ENCODE measurements at regions not wholly inside any gene's neighbourhood (a gene's known extent, or its start where the extent isn't known, plus 50 kb on each side); places are given as distances from the start of the nearest gene placed in this dataset.

DNA sequence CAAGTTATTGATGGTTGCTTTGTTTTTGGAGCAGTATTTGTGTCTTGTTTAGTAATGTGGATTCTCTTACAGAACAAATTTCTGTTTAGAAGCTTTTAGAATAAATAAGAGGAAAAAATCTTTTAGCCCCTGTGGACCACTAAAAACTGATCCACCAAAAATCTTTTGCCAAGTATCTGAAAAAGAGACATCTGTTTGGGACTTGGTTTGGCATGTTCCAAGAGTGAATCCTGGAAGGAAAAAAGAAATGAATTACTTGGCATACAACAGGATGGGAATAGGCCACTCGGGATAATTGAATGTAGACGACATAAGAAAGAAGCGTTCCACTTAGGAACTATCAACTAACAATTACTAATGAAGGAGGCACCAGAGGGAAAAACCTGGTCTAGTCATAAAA, 1350.1 kb upstream of the C9orf72 start:
- Histone ChIP-seq H3K36me3 (no peaks in the 10 kb centered on the region), H3K4me1 (peaks cover 4% of the 10 kb centered on the region; the same call in 1 of the 2 replicates), H3K27me3 (no peaks in the 10 kb centered on the region), H3K4me3 (ENCODE audit: low read depth, low read length) (no peak overlapping the region), H3K9me3 (no peaks in the 10 kb centered on the region)
- no peak for DNase-seq
- no peak for TF ChIP-seq CTCF (IDR thresholded peaks at IDR 0.05; ENCODE audit: low read depth, low read length)

DNA sequence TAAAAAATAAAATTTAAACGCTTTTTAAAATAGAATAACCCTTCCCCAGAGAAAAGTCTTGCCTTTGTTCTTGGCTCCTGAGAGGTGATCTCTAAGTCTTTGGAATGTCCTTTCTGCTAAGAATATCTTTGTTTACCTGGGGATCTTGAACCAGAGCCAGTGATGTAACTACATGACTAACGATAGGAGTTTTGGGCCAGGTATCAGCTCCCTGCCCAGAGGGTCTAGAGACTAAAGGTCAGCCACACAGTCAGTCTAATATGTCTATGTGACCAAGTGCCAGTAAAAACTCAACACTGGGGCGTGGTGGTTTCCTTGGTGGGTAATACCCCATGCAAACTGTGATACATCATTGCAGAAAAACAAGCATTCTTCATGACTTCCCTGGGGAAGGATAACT, 1351.9 kb upstream of the C9orf72 start:
- Histone ChIP-seq H3K4me3 (ENCODE audit: low read depth, low read length) (no peak overlapping the region), H3K9me3 (no peaks in the 10 kb centered on the region), H3K36me3 (no peaks in the 10 kb centered on the region), H3K27me3 (no peaks in the 10 kb centered on the region), H3K4me1 (peaks cover 4% of the 10 kb centered on the region; the same call in 1 of the 2 replicates)
- TF ChIP-seq CTCF (IDR thresholded peaks at IDR 0.05; ENCODE audit: low read depth, low read length) = no peak
- DNase-seq = no peak

DNA sequence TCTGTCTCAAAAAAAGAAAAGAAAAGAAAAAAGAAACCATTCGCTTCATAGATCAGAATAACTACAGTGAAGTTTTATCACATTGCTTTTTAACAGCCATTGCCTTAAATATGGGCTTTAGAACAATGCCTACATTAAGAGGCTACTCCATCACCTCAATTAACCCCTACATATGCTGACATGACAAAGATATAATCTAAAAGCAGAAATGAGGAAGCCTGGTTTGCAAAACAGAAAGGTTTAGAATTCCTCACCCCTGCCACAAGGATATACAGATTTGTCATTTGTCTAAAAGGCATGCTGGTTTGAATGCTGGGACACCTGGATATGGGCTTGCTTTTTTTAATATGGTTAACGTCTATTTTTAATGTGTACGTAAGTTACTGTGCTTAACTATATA, 1353.0 kb upstream of the C9orf72 start:
- TF ChIP-seq CTCF (IDR thresholded peaks at IDR 0.05; ENCODE audit: low read depth, low read length) = no peak
- H3K4me1 ChIP-seq = peaks cover 4% of the 10 kb centered on the region; the same call in 1 of the 2 replicates
- no peaks in the 10 kb centered on the region for H3K27me3 ChIP-seq
- no peaks in the 10 kb centered on the region for H3K36me3 ChIP-seq
- H3K9me3 ChIP-seq = no peaks in the 10 kb centered on the region
- no peak overlapping the region for H3K4me3 ChIP-seq (ENCODE audit: low read depth, low read length)
- no peak for DNase-seq

- Histone ChIP-seq H3K4me1 (peaks cover 4% of the 10 kb centered on the region; the same call in 1 of the 2 replicates), H3K27me3 (no peaks in the 10 kb centered on the region), H3K36me3 (no peaks in the 10 kb centered on the region), H3K4me3 (ENCODE audit: low read depth, low read length) (no peak overlapping the region), H3K9me3 (no peaks in the 10 kb centered on the region)
- DNase-seq = no peak
- no peak for TF ChIP-seq CTCF (IDR thresholded peaks at IDR 0.05; ENCODE audit: low read depth, low read length)
Observed at GRCh38 chr9:28927691-28928090, 1354.4 kb upstream of the C9orf72 start.

DNA sequence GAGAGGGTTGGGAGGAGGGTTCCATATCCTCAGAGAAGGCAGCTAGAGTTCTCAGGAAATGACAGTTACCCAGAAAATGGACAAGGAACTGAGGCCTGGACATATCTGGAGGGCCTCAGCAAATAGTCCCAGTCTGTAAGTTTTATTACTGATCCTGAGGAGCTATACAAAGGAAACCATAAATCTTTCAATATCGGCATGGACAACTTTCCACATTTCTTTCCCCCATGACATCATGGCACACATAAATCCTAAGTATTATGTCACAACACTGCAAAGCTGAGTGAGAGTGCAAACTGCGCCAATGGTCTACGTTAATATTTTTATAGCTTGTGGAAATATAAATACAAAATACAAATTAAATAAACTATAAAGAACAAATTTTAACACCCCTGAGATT, 1356.2 kb upstream of the C9orf72 start:
- Histone ChIP-seq H3K9me3 (no peaks in the 10 kb centered on the region), H3K27me3 (no peaks in the 10 kb centered on the region), H3K36me3 (no peaks in the 10 kb centered on the region), H3K4me3 (ENCODE audit: low read depth, low read length) (no peak overlapping the region), H3K4me1 (peaks cover 4% of the 10 kb centered on the region; the same call in 1 of the 2 replicates)
- TF ChIP-seq CTCF (IDR thresholded peaks at IDR 0.05; ENCODE audit: low read depth, low read length) = no peak
- no peak for DNase-seq

- Histone ChIP-seq H3K4me3 (ENCODE audit: low read depth, low read length) (no peak overlapping the region), H3K27me3 (no peaks in the 10 kb centered on the region), H3K36me3 (no peaks in the 10 kb centered on the region), H3K9me3 (no peaks in the 10 kb centered on the region), H3K4me1 (peaks cover 4% of the 10 kb centered on the region; the same call in 1 of the 2 replicates)
- no peak for TF ChIP-seq CTCF (IDR thresholded peaks at IDR 0.05; ENCODE audit: low read depth, low read length)
- no peak for DNase-seq
Observed at GRCh38 chr9:28930766-28931165, 1357.5 kb upstream of the C9orf72 start.
